GM19467 (cell line): ENCODE measurements at regions not wholly inside any gene's neighbourhood (a gene's known extent, or its start where the extent isn't known, plus 50 kb on each side); places are given as distances from the start of the nearest gene placed in this dataset.
"Not testable (repeated sequence)": the region's sequence is repeated elsewhere in the genome, so short reads cannot be mapped to it uniquely, and the experiment has no call there.

Experiments
- ATAC-seq: cut with Tn5 transposase; IDR thresholded peaks from one replicate; pipeline ENCODE4 v1.9.1; 2021; ENCODE audit warnings: mild to moderate bottlenecking, moderate library complexity; ENCODE audit not compliant: unreplicated experiment

GRCh38 chr14:92223025-92223424, 99.9 kb upstream of the SLC24A4 start:
- ATAC-seq = no peak

GRCh38 chr14:92224358-92224954, 98.5 kb upstream of the SLC24A4 start:
- no peak for ATAC-seq

- no peak for ATAC-seq
Measured at GRCh38 chr14:92225731-92226130, 97.2 kb upstream of the SLC24A4 start.

- ATAC-seq = not testable (repeated sequence)
Measured at GRCh38 chr14:92226166-92226565, 96.8 kb upstream of the SLC24A4 start.

- ATAC-seq = no peak
Measured at GRCh38 chr14:92236243-92236900, 86.6 kb upstream of the SLC24A4 start.

- no peak for ATAC-seq
Measured at GRCh38 chr14:92240658-92241057, 82.3 kb upstream of the SLC24A4 start.

- ATAC-seq = no peak
Measured at GRCh38 chr14:92241966-92242595, 80.9 kb upstream of the SLC24A4 start.

- ATAC-seq = no peak
Measured at GRCh38 chr14:92244805-92245204, 78.2 kb upstream of the SLC24A4 start.

GRCh38 chr14:92247341-92247740, 75.6 kb upstream of the SLC24A4 start:
- no peak for ATAC-seq

GRCh38 chr14:92247947-92248346, 75.0 kb upstream of the SLC24A4 start:
- no peak for ATAC-seq

- no peak for ATAC-seq
Measured at GRCh38 chr14:92248696-92249095, 74.3 kb upstream of the SLC24A4 start.

GRCh38 chr14:92250366-92250765, 72.6 kb upstream of the SLC24A4 start:
- ATAC-seq = not testable (repeated sequence)

- no peak for ATAC-seq
Measured at GRCh38 chr14:92252323-92252722, 70.6 kb upstream of the SLC24A4 start.

- no peak for ATAC-seq
Measured at GRCh38 chr14:92253381-92253894, 69.5 kb upstream of the SLC24A4 start.

- ATAC-seq = no peak
Measured at GRCh38 chr14:92254786-92255185, 68.2 kb upstream of the SLC24A4 start.

- no peak for ATAC-seq
Measured at GRCh38 chr14:92258934-92259333, 64.0 kb upstream of the SLC24A4 start.

- peak; percentile 55 for ATAC-seq
Measured at GRCh38 chr14:92259613-92260357, 63.2 kb upstream of the SLC24A4 start.

GRCh38 chr14:92263681-92264080, 59.3 kb upstream of the SLC24A4 start:
- ATAC-seq = no peak

GRCh38 chr14:92264195-92264594, 58.8 kb upstream of the SLC24A4 start:
- ATAC-seq = no peak

GRCh38 chr14:92266216-92266615, 56.7 kb upstream of the SLC24A4 start:
- no peak for ATAC-seq
